GM19328 (cell line): ENCODE measurements at regions not wholly inside any gene's neighbourhood (a gene's known extent, or its start where the extent isn't known, plus 50 kb on each side); places are given as distances from the start of the nearest gene placed in this dataset.
"Not testable (repeated sequence)": the region's sequence is repeated elsewhere in the genome, so short reads cannot be mapped to it uniquely, and the experiment has no call there.

ENCODE experiments used
- ATAC-seq: cut with Tn5 transposase; IDR thresholded peaks from one replicate; pipeline ENCODE4 v1.9.1; 2021; ENCODE audit warnings: mild to moderate bottlenecking, moderate library complexity; ENCODE audit not compliant: unreplicated experiment

- no peak for ATAC-seq
Observed at GRCh38 chr13:57899096-57899495, 267.6 kb downstream of the PCDH17 start.

- not testable (repeated sequence) for ATAC-seq
Observed at GRCh38 chr13:57909833-57910232, 278.3 kb downstream of the PCDH17 start.

- no peak for ATAC-seq
Observed at GRCh38 chr13:57918086-57918485, 286.5 kb downstream of the PCDH17 start.

- no peak for ATAC-seq
Observed at GRCh38 chr13:57918913-57919312, 287.4 kb downstream of the PCDH17 start.

- ATAC-seq: no peak
Observed at GRCh38 chr13:57925250-57925649, 293.7 kb downstream of the PCDH17 start.

GRCh38 chr13:57925751-57926150 is 294.2 kb downstream of the PCDH17 start:
- ATAC-seq: no peak

- no peak for ATAC-seq
Observed at GRCh38 chr13:57932061-57932460, 300.5 kb downstream of the PCDH17 start.

GRCh38 chr13:57933606-57934005 is 302.1 kb downstream of the PCDH17 start:
- ATAC-seq: no peak

GRCh38 chr13:57935965-57936364 is 304.4 kb downstream of the PCDH17 start:
- no peak for ATAC-seq

GRCh38 chr13:57946361-57946760 is 314.8 kb downstream of the PCDH17 start:
- peak; percentile 83 for ATAC-seq

- ATAC-seq: no peak
Observed at GRCh38 chr13:57948884-57949283, 317.3 kb downstream of the PCDH17 start.

- ATAC-seq: no peak
Observed at GRCh38 chr13:57969951-57970350, 338.4 kb downstream of the PCDH17 start.

GRCh38 chr13:57970404-57970803 is 338.9 kb downstream of the PCDH17 start:
- no peak for ATAC-seq

- no peak for ATAC-seq
Observed at GRCh38 chr13:57982782-57983181, 351.2 kb downstream of the PCDH17 start.

- ATAC-seq: no peak
Observed at GRCh38 chr13:57988276-57988675, 356.7 kb downstream of the PCDH17 start.

- ATAC-seq: no peak
Observed at GRCh38 chr13:57991041-57991440, 359.5 kb downstream of the PCDH17 start.

GRCh38 chr13:57992416-57992815 is 360.9 kb downstream of the PCDH17 start:
- no peak for ATAC-seq

- no peak for ATAC-seq
Observed at GRCh38 chr13:57996717-57997116, 365.2 kb downstream of the PCDH17 start.

GRCh38 chr13:58004751-58005150 is 373.2 kb downstream of the PCDH17 start:
- ATAC-seq: no peak

GRCh38 chr13:58018020-58018419 is 386.5 kb downstream of the PCDH17 start:
- no peak for ATAC-seq

- no peak for ATAC-seq
Observed at GRCh38 chr13:58018865-58019264, 387.3 kb downstream of the PCDH17 start.

GRCh38 chr13:58024103-58024502 is 392.6 kb downstream of the PCDH17 start:
- ATAC-seq: no peak

GRCh38 chr13:58025821-58026220 is 394.3 kb downstream of the PCDH17 start:
- ATAC-seq: no peak
